CD4-positive, alpha-beta T cell treated with Interleukin-6 for 4 hours (primary cell): ENCODE measurements at regions not wholly inside any gene's neighbourhood (a gene's known extent, or its start where the extent isn't known, plus 50 kb on each side); places are given as distances from the start of the nearest gene placed in this dataset.
"Not testable (repeated sequence)": the region's sequence is repeated elsewhere in the genome, so short reads cannot be mapped to it uniquely, and the experiment has no call there.

Source experiments
- DNase-seq: peaks from one replicate; pipeline ENCODE4 v3.0.0-alpha.2; 2020; ENCODE audit warnings: mixed read lengths

GRCh38 chr5:40346901-40347300, 332.8 kb upstream of the PTGER4 start:
- DNase-seq, result no peak

GRCh38 chr5:40338434-40338833, 341.3 kb upstream of the PTGER4 start:
- DNase-seq, result not testable (repeated sequence)

GRCh38 chr5:40334242-40334635, 345.5 kb upstream of the PTGER4 start:
- DNase-seq, result no peak

GRCh38 chr5:40333459-40334241, 346.1 kb upstream of the PTGER4 start:
- DNase-seq, result peak; percentile 17

- DNase-seq, result no peak
Observed at GRCh38 chr5:40332970-40333369, 346.7 kb upstream of the PTGER4 start.

- DNase-seq, result no peak
Observed at GRCh38 chr5:40331616-40332015, 348.1 kb upstream of the PTGER4 start.

- no peak for DNase-seq
Observed at GRCh38 chr5:40321514-40321913, 358.2 kb upstream of the PTGER4 start.

GRCh38 chr5:40318395-40318794, 361.3 kb upstream of the PTGER4 start:
- DNase-seq, result no peak

- DNase-seq, result no peak
Observed at GRCh38 chr5:40317023-40317422, 362.7 kb upstream of the PTGER4 start.

- no peak for DNase-seq
Observed at GRCh38 chr5:40315126-40315525, 364.6 kb upstream of the PTGER4 start.

GRCh38 chr5:40314275-40314674, 365.4 kb upstream of the PTGER4 start:
- no peak for DNase-seq

- DNase-seq, result no peak
Observed at GRCh38 chr5:40312205-40312604, 367.5 kb upstream of the PTGER4 start.

GRCh38 chr5:40309851-40310250, 369.9 kb upstream of the PTGER4 start:
- DNase-seq, result no peak

- DNase-seq, result no peak
Observed at GRCh38 chr5:40308867-40309266, 370.8 kb upstream of the PTGER4 start.

GRCh38 chr5:40307920-40308319, 371.8 kb upstream of the PTGER4 start:
- DNase-seq, result no peak

- DNase-seq, result no peak
Observed at GRCh38 chr5:40306869-40307487, 372.7 kb upstream of the PTGER4 start.

- no peak for DNase-seq
Observed at GRCh38 chr5:40292006-40292405, 387.7 kb upstream of the PTGER4 start.

- DNase-seq, result no peak
Observed at GRCh38 chr5:40291338-40291737, 388.4 kb upstream of the PTGER4 start.

- no peak for DNase-seq
Observed at GRCh38 chr5:40288800-40289485, 390.8 kb upstream of the PTGER4 start.

- DNase-seq, result no peak
Observed at GRCh38 chr5:40284863-40285262, 394.9 kb upstream of the PTGER4 start.

- no peak for DNase-seq
Observed at GRCh38 chr5:40278881-40279280, 400.8 kb upstream of the PTGER4 start.

- peak; percentile 20 for DNase-seq
Observed at GRCh38 chr5:40277161-40277906, 402.4 kb upstream of the PTGER4 start.

- no peak for DNase-seq
Observed at GRCh38 chr5:40276426-40277102, 403.2 kb upstream of the PTGER4 start.
